Coronary artery (tissue), 2 donors: ENCODE measurements at regions not wholly inside any gene's neighbourhood (a gene's known extent, or its start where the extent isn't known, plus 50 kb on each side); places are given as distances from the start of the nearest gene placed in this dataset.
"Not testable (repeated sequence)": the region's sequence is repeated elsewhere in the genome, so short reads cannot be mapped to it uniquely, and the experiment has no call there.

Source experiments
- DNase-seq: peaks from one replicate; pipeline ENCODE4 v3.0.0-alpha.2; 2017; ENCODE audit warnings: low spot score
- H3K27ac ChIP-seq, 2 donors: fragments of 200-600 bp; sonication (generic); one replicate each; pipeline ENCODE4 v1.5.1; 2016 to 2019
- H3K4me3 ChIP-seq: fragments of 200-600 bp; sonication (generic); 2 replicates; pipeline ENCODE4 v1.5.1; 2016; ENCODE audit warnings: mild to moderate bottlenecking, moderate library complexity
- TF ChIP-seq, protein P1 (sequence below): fragments of 200-600 bp; sonication (generic); IDR thresholded peaks from one replicate; pipeline ENCODE4 v1.5.1; 2019; ENCODE audit warnings: antibody characterized with exemption

DNA sequence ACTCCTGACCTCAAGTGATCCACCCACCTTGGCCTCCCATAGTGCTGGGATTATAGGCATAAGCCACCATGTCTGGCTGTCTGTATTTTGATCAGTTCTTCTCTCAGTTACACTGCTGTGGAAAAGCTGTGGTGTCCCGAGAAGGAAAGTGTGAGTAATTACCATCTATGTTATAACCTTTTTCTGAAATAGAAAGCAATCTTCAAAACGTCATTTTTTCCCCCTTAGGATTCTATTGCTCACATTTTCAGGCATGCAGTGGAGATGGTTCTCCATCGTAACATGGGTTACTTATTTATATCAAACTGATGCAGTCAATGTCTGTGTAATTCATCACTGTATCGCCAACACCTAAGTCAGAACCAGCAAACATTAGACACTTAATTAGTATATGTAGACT, 103.5 kb upstream of the FAM3C start:
- TF ChIP-seq, protein P1, sequence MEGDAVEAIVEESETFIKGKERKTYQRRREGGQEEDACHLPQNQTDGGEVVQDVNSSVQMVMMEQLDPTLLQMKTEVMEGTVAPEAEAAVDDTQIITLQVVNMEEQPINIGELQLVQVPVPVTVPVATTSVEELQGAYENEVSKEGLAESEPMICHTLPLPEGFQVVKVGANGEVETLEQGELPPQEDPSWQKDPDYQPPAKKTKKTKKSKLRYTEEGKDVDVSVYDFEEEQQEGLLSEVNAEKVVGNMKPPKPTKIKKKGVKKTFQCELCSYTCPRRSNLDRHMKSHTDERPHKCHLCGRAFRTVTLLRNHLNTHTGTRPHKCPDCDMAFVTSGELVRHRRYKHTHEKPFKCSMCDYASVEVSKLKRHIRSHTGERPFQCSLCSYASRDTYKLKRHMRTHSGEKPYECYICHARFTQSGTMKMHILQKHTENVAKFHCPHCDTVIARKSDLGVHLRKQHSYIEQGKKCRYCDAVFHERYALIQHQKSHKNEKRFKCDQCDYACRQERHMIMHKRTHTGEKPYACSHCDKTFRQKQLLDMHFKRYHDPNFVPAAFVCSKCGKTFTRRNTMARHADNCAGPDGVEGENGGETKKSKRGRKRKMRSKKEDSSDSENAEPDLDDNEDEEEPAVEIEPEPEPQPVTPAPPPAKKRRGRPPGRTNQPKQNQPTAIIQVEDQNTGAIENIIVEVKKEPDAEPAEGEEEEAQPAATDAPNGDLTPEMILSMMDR = no peak
- no peak overlapping the region for H3K4me3 ChIP-seq
- H3K27ac ChIP-seq = no peak overlapping the region
- DNase-seq = no peak

DNA sequence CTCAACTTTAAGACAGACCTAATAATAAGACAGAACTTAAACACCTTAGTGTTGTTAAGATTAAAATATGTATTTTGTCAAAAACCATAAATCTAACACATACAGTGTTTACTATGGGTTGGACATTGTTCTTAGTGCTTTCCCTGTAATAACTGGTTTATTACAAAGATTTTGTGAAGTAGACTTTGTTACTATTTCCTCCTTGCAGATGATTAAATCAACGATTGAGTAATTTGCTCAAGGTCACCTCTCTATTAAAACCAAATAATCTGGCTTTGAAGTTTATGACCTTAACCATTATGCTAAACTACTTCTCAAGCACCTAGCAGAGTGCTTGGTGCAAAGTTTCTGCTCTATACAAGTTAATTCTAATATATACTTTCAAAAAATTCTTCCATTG, 102.7 kb upstream of the FAM3C start:
- TF ChIP-seq, protein P1 = no peak
- DNase-seq = no peak
- Histone ChIP-seq H3K27ac (no peak overlapping the region), H3K4me3 (no peak overlapping the region)

DNA sequence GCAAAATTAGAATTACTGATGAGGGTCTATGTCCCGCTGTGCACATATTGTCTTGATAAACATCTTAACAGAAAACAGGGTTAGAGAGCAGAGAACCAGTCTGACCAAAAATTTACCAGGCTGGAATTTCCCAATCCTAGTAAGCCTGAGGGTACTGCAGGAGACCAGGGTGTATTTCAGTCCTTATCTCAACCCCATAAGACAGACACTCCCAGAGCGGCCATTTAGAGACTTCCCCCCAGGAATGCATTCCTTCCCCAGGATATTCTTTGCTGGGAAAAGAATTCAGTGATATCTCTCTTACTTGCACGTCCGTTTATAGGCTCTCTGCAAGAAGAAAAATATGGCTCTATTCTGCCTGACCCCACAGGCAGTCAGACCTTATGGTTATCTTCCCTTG, 101.4 kb upstream of the FAM3C start:
- DNase-seq, H3K4me3 ChIP-seq, H3K27ac ChIP-seq: not testable (repeated sequence)

DNA sequence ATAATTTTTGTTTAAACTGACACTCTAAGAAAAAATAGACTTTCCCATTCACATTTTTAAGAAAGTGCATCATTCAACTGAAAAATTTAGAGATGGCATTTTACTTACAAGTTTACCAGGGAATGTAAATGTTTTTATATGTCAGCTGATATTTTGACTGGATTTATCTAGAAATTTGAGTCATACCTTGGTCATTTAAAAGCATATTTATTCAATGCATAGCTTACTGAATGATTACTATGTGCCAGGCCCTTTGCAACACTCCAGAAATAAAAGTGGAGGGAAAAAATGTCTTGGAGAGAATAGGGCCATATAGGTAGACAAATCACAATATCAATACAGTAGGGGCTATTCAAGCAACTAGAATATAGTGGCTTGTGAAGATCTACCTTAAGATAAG, 98.4 kb upstream of the FAM3C start:
- no peak for DNase-seq
- Histone ChIP-seq H3K4me3 (no peak overlapping the region), H3K27ac (no peak overlapping the region)
- TF ChIP-seq, protein P1 = no peak

DNA sequence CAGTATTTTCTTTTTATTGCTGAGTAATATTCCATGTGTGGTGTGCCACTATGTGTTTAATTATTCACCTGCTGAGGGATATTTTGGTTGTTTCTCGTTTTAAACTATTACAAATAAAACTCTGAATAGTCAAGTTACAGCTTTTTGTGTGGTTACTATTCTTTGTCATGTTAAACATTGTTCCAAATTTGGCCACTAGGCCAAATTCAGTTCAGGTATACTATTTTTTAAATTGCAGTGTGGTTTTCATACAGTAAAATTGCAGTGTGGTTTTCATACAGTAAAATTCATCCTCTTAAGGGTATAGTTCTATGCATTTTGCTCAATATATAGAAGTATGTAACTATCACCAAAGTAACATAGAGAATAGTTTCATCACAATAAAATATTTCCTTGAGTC, 97.4 kb upstream of the FAM3C start:
- H3K27ac ChIP-seq = no peak overlapping the region
- TF ChIP-seq, protein P1 = no peak
- no peak overlapping the region for H3K4me3 ChIP-seq
- DNase-seq = no peak

DNA sequence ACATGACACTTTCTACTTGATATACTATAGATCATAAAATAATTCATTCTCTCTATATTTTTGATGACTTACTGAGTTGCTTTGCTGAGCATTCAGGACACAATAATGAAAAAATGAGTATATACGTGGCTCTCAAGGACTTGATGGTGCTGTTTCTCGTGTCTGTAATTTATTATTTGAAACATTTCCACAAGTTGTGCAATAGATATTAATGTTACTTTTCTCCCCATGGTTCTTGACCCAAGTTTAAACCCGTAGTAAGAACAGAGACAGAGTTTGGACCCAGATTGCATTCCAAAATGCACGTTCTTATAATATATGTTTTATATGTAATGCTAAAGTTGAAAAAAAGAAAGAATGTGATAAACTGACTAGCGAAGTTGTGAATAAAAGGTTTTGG, 94.2 kb upstream of the FAM3C start:
- no peak for DNase-seq
- Histone ChIP-seq H3K27ac (no peak overlapping the region), H3K4me3 (no peak overlapping the region)
- TF ChIP-seq, protein P1 = no peak

DNA sequence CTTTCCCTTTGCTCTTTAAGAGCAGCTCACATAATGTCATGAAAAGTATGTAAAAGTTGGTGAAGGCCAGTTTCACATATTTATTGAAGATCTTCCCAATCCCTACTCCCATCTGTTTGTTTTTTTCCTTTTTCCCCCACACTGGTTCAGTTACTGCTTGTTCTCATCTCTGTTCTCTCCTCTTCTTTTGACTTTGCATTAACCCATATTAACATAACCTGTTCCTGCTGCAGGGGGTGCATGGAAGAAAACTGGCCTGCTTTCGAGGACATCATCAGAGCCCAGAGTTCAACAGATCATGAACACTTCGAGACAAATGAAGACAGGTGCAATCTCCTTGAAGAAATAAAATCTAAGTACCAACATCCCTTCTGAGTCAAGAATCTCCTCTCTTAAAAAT, 93.3 kb upstream of the FAM3C start:
- TF ChIP-seq, protein P1 = no peak
- Histone ChIP-seq H3K4me3 (no peak overlapping the region), H3K27ac (no peak overlapping the region)
- no peak for DNase-seq

DNA sequence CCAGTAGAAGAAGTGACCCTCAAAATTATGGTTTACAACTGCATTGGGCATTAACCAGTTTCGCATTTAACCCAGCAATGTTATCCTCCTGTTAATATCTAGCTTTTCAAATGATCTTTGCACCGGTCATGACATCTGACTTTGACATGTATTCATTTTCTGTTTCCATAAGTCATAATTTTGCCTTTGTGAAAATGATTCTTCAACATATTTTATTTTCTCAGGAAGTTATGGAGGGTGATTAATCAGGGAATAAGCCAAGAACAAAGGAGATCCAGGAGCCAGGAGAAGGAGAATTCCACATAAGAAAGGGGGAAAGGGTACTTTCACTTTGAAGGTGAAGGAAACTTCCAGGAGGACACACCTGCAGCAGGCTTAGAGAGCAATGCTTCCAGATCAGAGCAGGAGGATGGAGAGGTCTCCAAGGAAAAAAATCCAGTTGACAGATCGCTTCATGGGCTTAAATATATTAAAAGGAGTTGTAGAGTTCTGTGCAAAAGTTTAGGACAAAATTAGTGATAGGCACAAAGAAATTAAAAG, 92.1 kb upstream of the FAM3C start:
- TF ChIP-seq, protein P1 = no peak
- no peak overlapping the region for H3K27ac ChIP-seq
- no peak overlapping the region for H3K4me3 ChIP-seq
- no peak for DNase-seq
